GM12878 (cell line): ENCODE measurements at regions not wholly inside any gene's neighbourhood (a gene's known extent, or its start where the extent isn't known, plus 50 kb on each side); places are given as distances from the start of the nearest gene placed in this dataset.
"Not testable (repeated sequence)": the region's sequence is repeated elsewhere in the genome, so short reads cannot be mapped to it uniquely, and the experiment has no call there.

ENCODE experiments used
- ATAC-seq: fragments of 200-7000 bp; cut with Tn5 transposase; 3 replicates; pipeline ENCODE4 v1.9.1; 2020; ENCODE audit warnings: mild to moderate bottlenecking, moderate library complexity
- BruUV-seq: library from RNA; stranded (reverse); fragments of 400-500 nt; replicated peaks from 2 replicates; lab custom pipeline; 2021; lab: Mats Ljungman, UMichigan
- CTCF ChIA-PET: fragments of 300-600 bp; sonication (Branson Sonifier 250); formaldehyde crosslinking; extraction: SDS; loops from one replicate; lab custom pipeline; 2021; ENCODE audit warnings: inconsistent platforms; lab: Yijun Ruan, JAX
- POLR2A ChIA-PET: fragments of 350-600 bp; formaldehyde crosslinking; extraction: SDS; loops from one replicate; lab custom pipeline; 2021; ENCODE audit warnings: inconsistent platforms; lab: Charles Lee
- RAD21 ChIA-PET: fragments of 300-600 bp; sonication (Branson Sonifier 250); formaldehyde crosslinking; loops from one replicate; lab custom pipeline; 2023; ENCODE audit warnings: antibody characterized with exemption; ENCODE audit not compliant: unreplicated experiment; lab: Charles Lee
- SMC1A ChIA-PET: fragments of 300-600 bp; sonication (Branson Sonifier 250); formaldehyde crosslinking; loops from one replicate; lab custom pipeline; 2023; ENCODE audit not compliant: unreplicated experiment, uncharacterized antibody; lab: Charles Lee
- DNase-seq: peaks from one replicate; pipeline ENCODE4 v3.0.0-alpha.2; 2011; ENCODE audit warnings: low read depth, low spot score
- FAIRE-seq: peaks from 3 replicates; lab custom pipeline; 2011; peaks lifted over from hg19 to GRCh38; lab: Jason Lieb, UNC
- H2AFZ ChIP-seq: 2 replicates; pipeline ENCODE4 v1.6.0; 2011; ENCODE audit warnings: low read depth, low read length, control low read depth; ENCODE audit not compliant: control insufficient read depth
- H3K27ac ChIP-seq: 2 replicates; pipeline ENCODE4 v1.5.1; 2011; ENCODE audit warnings: control low read depth; ENCODE audit not compliant: control insufficient read depth, insufficient read depth
- H3K27me3 ChIP-seq, 2 experiments: replicated peaks in 1 of 2; 2 replicates each; pipeline versions ENCODE4 v1.6.0 to v1.6.1; 2011; ENCODE audit warnings: low read length in 1 of 2; ENCODE audit not compliant: control insufficient read depth in 2 of 2, insufficient read depth in 2 of 2
- H3K36me3 ChIP-seq, 2 experiments: 2 replicates each; pipeline ENCODE4 v1.5.1; 2011; ENCODE audit warnings: low read length in 1 of 2; ENCODE audit not compliant: control insufficient read depth in 2 of 2, insufficient read depth in 2 of 2
- H3K4me1 ChIP-seq: 2 replicates; pipeline ENCODE4 v1.6.1; 2011; ENCODE audit warnings: mild to moderate bottlenecking, low read length, moderate library complexity, mixed read lengths; ENCODE audit not compliant: control insufficient read depth, insufficient read depth
- H3K4me2 ChIP-seq: 2 replicates; pipeline ENCODE4 v1.6.0; 2011; ENCODE audit warnings: control low read depth; ENCODE audit not compliant: control insufficient read depth, insufficient read depth
- H3K4me3 ChIP-seq: fragments of 200-600 bp; sonication (generic); 2 replicates; pipeline ENCODE4 v1.5.1; 2016
- H3K79me2 ChIP-seq: 2 replicates; pipeline ENCODE4 v1.6.0; 2011; ENCODE audit warnings: low read length; ENCODE audit not compliant: control insufficient read depth, insufficient read depth
- H3K9ac ChIP-seq: 2 replicates; pipeline ENCODE4 v1.8.0; 2011; ENCODE audit warnings: low read length, control low read depth, mixed read lengths; ENCODE audit not compliant: control insufficient read depth, insufficient read depth
- H3K9me3 ChIP-seq: replicated peaks from 3 replicates; pipeline ENCODE4 v1.5.1; 2011; ENCODE audit warnings: mild to moderate bottlenecking, low read length; ENCODE audit not compliant: control insufficient read depth, insufficient read depth
- H4K20me1 ChIP-seq: 2 replicates; pipeline ENCODE4 v1.6.0; 2011; ENCODE audit not compliant: control insufficient read depth, insufficient read depth
- SP1 ChIP-seq: IDR thresholded peaks from one replicate; pipeline ENCODE4 v1.6.1; 2011; ENCODE audit warnings: low read depth, low read length
- SRF ChIP-seq, 2 experiments: IDR thresholded peaks; 2 replicates each; pipeline ENCODE4 v1.6.1; 2011; ENCODE audit warnings: low read depth in 2 of 2, low read length in 2 of 2, mild to moderate bottlenecking in 1 of 2, moderate library complexity in 1 of 2
- WGBS: methylation state at CpG from one replicate; pipeline ENCODE4 v1.1.6; 2016; ENCODE audit warnings: low lambda C conversion rate; ENCODE audit not compliant: insufficient replicate concordance, insufficient coverage; ENCODE audit errors: missing lambda C conversion rate; 5-methylcytosine and 5-hydroxymethylcytosine counted together
- in situ Hi-C: fragments of 300-500 bp; cut with MboI; formaldehyde crosslinking; loops from 9 replicates; pipeline ENCODE4 v1.14.3; 2018; ENCODE audit warnings: mixed read lengths
- intact Hi-C: fragments of 100-400 bp; cut with micrococcal nuclease; formaldehyde crosslinking; loops from one replicate; pipeline ENCODE4 v1.14.2; 2022; ENCODE audit not compliant: unreplicated experiment
- TF ChIP-seq, protein P1 (sequence below): IDR thresholded peaks from 2 replicates; pipeline ENCODE4 v1.6.1; 2011; ENCODE audit warnings: borderline replicate concordance, low read depth, mild to moderate bottlenecking, moderate library complexity, low read length; ENCODE audit not compliant: insufficient read depth, poor library complexity, severe bottlenecking

DNA sequence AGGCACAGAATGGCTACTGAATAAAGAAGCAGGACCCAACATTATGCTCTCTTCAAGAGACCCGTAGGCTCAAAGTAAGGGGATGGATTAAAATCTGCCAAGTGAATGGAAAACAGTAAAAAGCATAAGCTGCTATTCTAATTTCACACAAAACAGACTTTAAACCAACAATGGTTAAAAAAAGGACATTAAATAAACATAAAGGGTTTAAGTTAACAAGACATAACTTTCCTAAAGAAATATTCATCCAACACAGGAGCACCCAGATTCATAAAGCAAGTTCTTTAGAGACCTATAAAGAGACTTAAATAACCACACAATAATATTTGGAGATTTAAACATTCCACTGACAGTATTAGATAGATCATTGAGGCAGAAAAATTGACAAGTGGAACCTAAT is 624.5 kb downstream of the RFPL4B start:
- ATAC-seq (no peak), DNase-seq (no peak), FAIRE-seq (no peak)
- Histone ChIP-seq H3K27me3 (no peaks in the 10 kb centered on the region), H3K79me2 (no peaks in the 10 kb centered on the region), H3K9me3 (no peaks in the 10 kb centered on the region; the same call in 2 of the 3 replicates), H3K4me1 (no peaks in the 10 kb centered on the region), H3K4me3 (no peak overlapping the region), H3K4me2 (no peak overlapping the region), H3K9ac (no peak overlapping the region), H2AFZ (no peak overlapping the region), H3K27ac (no peak overlapping the region), H3K36me3 (no peaks in the 10 kb centered on the region), H4K20me1 (no peaks in the 10 kb centered on the region)
- in situ Hi-C loops (no loop called here), intact Hi-C loops (no loop called here)
- ChIA-PET SMC1A (no interaction called here), RAD21 (no interaction called here), POLR2A (no interaction called here), CTCF (no interaction called here)
- 29% methylated on average over 1 of the region's 1 CpG for WGBS
- no TSS peak for BruUV-seq
- TF ChIP-seq SRF (IDR thresholded peaks at IDR 0.05; ENCODE audit: low read depth in 2 of 2, low read length in 2 of 2) (no peak), SP1 (no peak)
- TF ChIP-seq, protein P1, sequence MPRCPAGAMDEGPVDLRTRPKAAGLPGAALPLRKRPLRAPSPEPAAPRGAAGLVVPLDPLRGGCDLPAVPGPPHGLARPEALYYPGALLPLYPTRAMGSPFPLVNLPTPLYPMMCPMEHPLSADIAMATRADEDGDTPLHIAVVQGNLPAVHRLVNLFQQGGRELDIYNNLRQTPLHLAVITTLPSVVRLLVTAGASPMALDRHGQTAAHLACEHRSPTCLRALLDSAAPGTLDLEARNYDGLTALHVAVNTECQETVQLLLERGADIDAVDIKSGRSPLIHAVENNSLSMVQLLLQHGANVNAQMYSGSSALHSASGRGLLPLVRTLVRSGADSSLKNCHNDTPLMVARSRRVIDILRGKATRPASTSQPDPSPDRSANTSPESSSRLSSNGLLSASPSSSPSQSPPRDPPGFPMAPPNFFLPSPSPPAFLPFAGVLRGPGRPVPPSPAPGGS = no peak

DNA sequence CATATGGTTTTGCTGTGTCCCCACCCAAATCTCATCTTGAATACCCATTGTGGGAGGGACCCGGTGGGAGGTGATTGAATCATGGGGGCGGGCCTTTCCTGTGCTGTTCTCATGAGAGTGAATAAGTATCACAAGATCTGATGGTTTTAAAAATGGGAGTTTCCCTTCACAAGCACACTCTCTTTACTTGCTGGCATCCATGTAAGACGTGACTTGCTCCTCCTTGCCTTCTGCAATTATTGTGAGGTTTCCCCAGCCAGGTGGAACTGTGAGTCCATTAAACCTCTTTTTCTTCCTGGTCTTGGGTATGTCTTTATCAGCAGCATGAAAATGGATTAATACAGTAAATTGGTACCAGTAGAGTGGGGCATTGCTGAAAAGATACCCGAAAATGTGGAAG is 627.8 kb downstream of the RFPL4B start:
- CTCF ChIA-PET = not testable (repeated sequence)

DNA sequence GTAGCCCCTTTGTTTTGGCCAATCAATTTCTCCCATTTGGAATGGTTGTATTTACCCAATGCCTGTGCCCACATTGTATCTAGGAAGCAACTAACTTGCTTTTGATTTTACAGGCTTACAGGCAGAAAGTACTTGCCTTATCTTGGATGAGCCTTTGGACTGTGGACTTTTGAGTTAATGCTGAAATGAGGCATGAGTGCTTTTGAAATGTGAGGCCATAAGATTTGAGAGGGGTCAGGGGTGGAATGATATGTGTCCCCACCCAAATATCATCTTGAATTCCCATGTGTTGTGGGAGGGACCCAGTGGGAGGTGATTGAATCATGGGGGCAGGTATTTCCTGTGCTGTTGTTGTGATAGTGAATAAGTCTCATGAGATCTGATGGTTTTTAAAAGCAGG is 629.4 kb downstream of the RFPL4B start:
- CTCF ChIA-PET = interaction anchor here (0.7 to 0.8 kb wide), 2 partner anchors 30 to 77 kb away, joined by 3 read pairs; no protein-coding TSS in a partner anchor
- DNase-seq, POLR2A ChIA-PET, H3K27ac ChIP-seq, H2AFZ ChIP-seq, ATAC-seq, H3K9me3 ChIP-seq, in situ Hi-C loops, H3K36me3 ChIP-seq, H3K79me2 ChIP-seq, H3K4me3 ChIP-seq, H4K20me1 ChIP-seq, H3K4me1 ChIP-seq, intact Hi-C loops, RAD21 ChIA-PET, FAIRE-seq, H3K27me3 ChIP-seq, H3K9ac ChIP-seq, BruUV-seq, SMC1A ChIA-PET, H3K4me2 ChIP-seq: not testable (repeated sequence)

More for the DNA sequence above, 627.8 kb downstream of the RFPL4B start:
- POLR2A ChIA-PET, ATAC-seq, H3K4me3 ChIP-seq, H3K79me2 ChIP-seq, FAIRE-seq, H4K20me1 ChIP-seq, H3K27ac ChIP-seq, DNase-seq, SMC1A ChIA-PET, H3K9ac ChIP-seq, H3K9me3 ChIP-seq, H3K4me1 ChIP-seq, in situ Hi-C loops, H2AFZ ChIP-seq, H3K4me2 ChIP-seq, H3K27me3 ChIP-seq, H3K36me3 ChIP-seq, RAD21 ChIA-PET, BruUV-seq, intact Hi-C loops: not testable (repeated sequence)
- WGBS = 2% methylated on average over 4 of the region's 4 CpGs
